CD14-positive monocyte (primary cell): ENCODE measurements at regions not wholly inside any gene's neighbourhood (a gene's known extent, or its start where the extent isn't known, plus 50 kb on each side); places are given as distances from the start of the nearest gene placed in this dataset.

Source experiments
- DNase-seq, 3 donors: peaks; one replicate each; pipeline ENCODE4 v3.0.0-alpha.2; 2011 to 2022
- H2AFZ ChIP-seq: 2 replicates; pipeline ENCODE4 v1.6.0; 2012; ENCODE audit warnings: mild to moderate bottlenecking, low read depth, low read length, inconsistent platforms; ENCODE audit not compliant: insufficient read depth, poor library complexity, severe bottlenecking
- H3K27ac ChIP-seq, 2 donors: 1 replicate in 1 of 2; 2 replicates in 1 of 2; pipeline ENCODE4 v1.5.1; 2012 to 2013; ENCODE audit warnings: low read length in 2 of 2, control low read depth in 1 of 2, inconsistent platforms in 1 of 2, low read depth in 1 of 2, mild to moderate bottlenecking in 1 of 2
- H3K27me3 ChIP-seq, 2 donors: one replicate each; pipeline versions ENCODE4 v1.6.0 to v1.6.1; 2011 to 2013; ENCODE audit warnings: low read length in 2 of 2; ENCODE audit not compliant: control insufficient read depth in 2 of 2, insufficient read depth in 2 of 2
- H3K36me3 ChIP-seq, 2 donors: replicated peaks in 1 of 2; 1 replicate in 1 of 2; 2 replicates in 1 of 2; pipeline versions ENCODE4 v1.5.1 to v1.6.1; 2012 to 2013; ENCODE audit warnings: low read length in 2 of 2, control low read depth in 1 of 2, inconsistent platforms in 1 of 2, mild to moderate bottlenecking in 1 of 2; ENCODE audit not compliant: insufficient read depth in 2 of 2, control insufficient read depth in 1 of 2
- H3K4me1 ChIP-seq, 2 donors: 1 replicate in 1 of 2; 2 replicates in 1 of 2; pipeline versions ENCODE4 v1.5.1 to v1.6.1; 2012 to 2013; ENCODE audit warnings: low read length in 2 of 2, control low read depth in 1 of 2, inconsistent platforms in 1 of 2, mild to moderate bottlenecking in 1 of 2, moderate library complexity in 1 of 2; ENCODE audit not compliant: insufficient read depth in 2 of 2, control insufficient read depth in 1 of 2
- H3K4me2 ChIP-seq: replicated peaks from 2 replicates; pipeline ENCODE3; 2012; ENCODE audit warnings: low read length, moderate library complexity, mild to moderate bottlenecking; ENCODE audit not compliant: poor library complexity, severe bottlenecking; ENCODE audit errors: extremely low read depth
- H3K4me3 ChIP-seq, 3 experiments: fragments of 200-600 bp in 1 of 3; sonication (generic) in 1 of 3; replicated peaks in 1 of 3; 1 replicate in 2 of 3; 2 replicates in 1 of 3; pipeline ENCODE4 v1.5.1; 2011 to 2013; ENCODE audit warnings: low read length in 3 of 3, mild to moderate bottlenecking in 3 of 3, control low read depth in 2 of 3, low read depth in 2 of 3, inconsistent platforms in 1 of 3, moderate library complexity in 1 of 3
- H3K79me2 ChIP-seq: 2 replicates; pipeline ENCODE4 v1.6.0; 2012; ENCODE audit warnings: mild to moderate bottlenecking, control low read depth, inconsistent platforms, low read length, moderate library complexity; ENCODE audit not compliant: insufficient read depth
- H3K9ac ChIP-seq: 2 replicates; pipeline ENCODE4 v1.6.0; 2017; ENCODE audit warnings: low read length, mild to moderate bottlenecking; ENCODE audit not compliant: insufficient read depth, poor library complexity, severe bottlenecking
- H3K9me3 ChIP-seq, 2 donors: replicated peaks in 1 of 2; 1 replicate in 1 of 2; 2 replicates in 1 of 2; pipeline versions ENCODE4 v1.5.1 to v1.6.1; 2012 to 2013; ENCODE audit warnings: low read length in 2 of 2, control low read depth in 1 of 2; ENCODE audit not compliant: control insufficient read depth in 1 of 2, insufficient read depth in 1 of 2
- H4K20me1 ChIP-seq: 2 replicates; pipeline ENCODE4 v1.6.0; 2012; ENCODE audit warnings: mild to moderate bottlenecking, low read length, control low read depth, moderate library complexity; ENCODE audit not compliant: insufficient read depth
- H3K27ac Mint-ChIP-seq, 7 donors: one replicate each; pipeline ENCODE4 v1.8.0; 2020; ENCODE audit warnings: mild to moderate bottlenecking in 7 of 7, mixed read lengths in 7 of 7, moderate library complexity in 6 of 7, inconsistent platforms in 2 of 7
- H3K27me3 Mint-ChIP-seq, 3 donors: one replicate each; pipeline ENCODE4 v1.8.0; 2021 to 2022; ENCODE audit warnings: low read depth in 3 of 3, mild to moderate bottlenecking in 3 of 3, mixed read lengths in 3 of 3, moderate library complexity in 3 of 3, inconsistent platforms in 1 of 3
- H3K36me3 Mint-ChIP-seq, 2 donors: one replicate each; pipeline ENCODE4 v1.8.0; 2020; ENCODE audit warnings: mixed read lengths in 2 of 2, inconsistent platforms in 1 of 2, mild to moderate bottlenecking in 1 of 2
- H3K4me1 Mint-ChIP-seq: one replicate; pipeline ENCODE4 v1.8.0; 2020; ENCODE audit warnings: mild to moderate bottlenecking, mixed read lengths
- H3K4me3 Mint-ChIP-seq, 2 donors: one replicate each; pipeline ENCODE4 v1.8.0; 2020; ENCODE audit warnings: mild to moderate bottlenecking in 2 of 2, mixed read lengths in 2 of 2, moderate library complexity in 1 of 2
- H3K9me3 Mint-ChIP-seq, 7 donors: one replicate each; pipeline ENCODE4 v1.8.0; 2020 to 2022; ENCODE audit warnings: mixed read lengths in 7 of 7, mild to moderate bottlenecking in 6 of 7, moderate library complexity in 6 of 7, inconsistent platforms in 2 of 7
- CTCF ChIP-seq: fragments of 200-600 bp; IDR thresholded peaks from one replicate; pipeline ENCODE4 v1.8.0; 2022; ENCODE audit warnings: antibody characterized with exemption, mild to moderate bottlenecking
- WGBS: methylation state at CpG from one replicate; pipeline ENCODE4 v1.1.5; 2013; ENCODE audit warnings: missing lambda C conversion rate; ENCODE audit not compliant: insufficient coverage; 5-methylcytosine and 5-hydroxymethylcytosine counted together
- intact Hi-C, 2 donors: fragments of 100-400 bp; cut with micrococcal nuclease; formaldehyde crosslinking; loops; one replicate each; pipeline versions ENCODE4 v1.15.0 to v1.15.1; 2023

- intact Hi-C loops, result no loop called here
- H3K9ac ChIP-seq, result no peak overlapping the region
- no peak overlapping the region for H2AFZ ChIP-seq
- no peaks in the 10 kb centered on the region for H3K4me1 Mint-ChIP-seq
- no peak overlapping the region for H3K4me3 ChIP-seq
- H3K4me3 Mint-ChIP-seq, result no peak overlapping the region
- H3K9me3 ChIP-seq, result no peaks in the 10 kb centered on the region
- H3K4me1 ChIP-seq, result no peaks in the 10 kb centered on the region
- H3K27me3 Mint-ChIP-seq, result no peaks in the 10 kb centered on the region
- H3K9me3 Mint-ChIP-seq, result no peaks in the 10 kb centered on the region
- H3K79me2 ChIP-seq, result no peaks in the 10 kb centered on the region
- H3K27ac Mint-ChIP-seq, result no peak overlapping the region
- WGBS, result no CpG with 5 or more reads among the region's 5 CpGs
- H3K4me2 ChIP-seq, result no peak overlapping the region
- no peaks in the 10 kb centered on the region for H3K27me3 ChIP-seq
- H3K36me3 ChIP-seq, result no peaks in the 10 kb centered on the region
- no peak for TF ChIP-seq CTCF
- DNase-seq, result no peak
- H3K36me3 Mint-ChIP-seq, result no peaks in the 10 kb centered on the region
- H3K27ac ChIP-seq, result no peak overlapping the region
- H4K20me1 ChIP-seq, result no peaks in the 10 kb centered on the region
Observed at GRCh38 chr2:51697095-51697494, 665.2 kb upstream of the NRXN1 start.

- H3K9ac ChIP-seq, result no peak overlapping the region
- no peaks in the 10 kb centered on the region for H3K27me3 ChIP-seq
- Mint-ChIP-seq H3K9me3 (no peaks in the 10 kb centered on the region), H3K4me1 (no peaks in the 10 kb centered on the region), H3K36me3 (no peaks in the 10 kb centered on the region), H3K4me3 (no peak overlapping the region), H3K27me3 (no peaks in the 10 kb centered on the region), H3K27ac (no peak overlapping the region)
- H3K36me3 ChIP-seq, result no peaks in the 10 kb centered on the region
- intact Hi-C loops, result no loop called here
- H3K4me3 ChIP-seq, result no peak overlapping the region
- no CpG with 5 or more reads among the region's 1 CpG for WGBS
- H3K4me2 ChIP-seq, result no peak overlapping the region
- no peak overlapping the region for H2AFZ ChIP-seq
- DNase-seq, result no peak
- H3K4me1 ChIP-seq, result no peaks in the 10 kb centered on the region
- no peaks in the 10 kb centered on the region for H4K20me1 ChIP-seq
- TF ChIP-seq CTCF, result no peak
- H3K79me2 ChIP-seq, result no peaks in the 10 kb centered on the region
- no peak overlapping the region for H3K27ac ChIP-seq
- no peaks in the 10 kb centered on the region for H3K9me3 ChIP-seq
Observed at GRCh38 chr2:51695531-51695930, 663.6 kb upstream of the NRXN1 start.
